BJ (cell line): ENCODE measurements at regions not wholly inside any gene's neighbourhood (a gene's known extent, or its start where the extent isn't known, plus 50 kb on each side); places are given as distances from the start of the nearest gene placed in this dataset.

Experiments used
- CTCF ChIA-PET: fragments of 350-600 bp; formaldehyde crosslinking; extraction: SDS; loops from one replicate; lab custom pipeline; 2021; ENCODE audit warnings: antibody characterized with exemption, inconsistent platforms; lab: Yijun Ruan, JAX
- POLR2A ChIA-PET: fragments of 300-600 bp; sonication (Branson Sonifier 250); formaldehyde crosslinking; extraction: SDS; loops from one replicate; lab custom pipeline; 2021; ENCODE audit warnings: antibody characterized with exemption; lab: Charles Lee
- DNase-seq: peaks from one replicate; pipeline ENCODE4 v3.0.0-alpha.2; 2011; ENCODE audit warnings: low read depth
- H3K27me3 ChIP-seq: 2 replicates; pipeline ENCODE4 v1.6.0; 2011; ENCODE audit warnings: low read length; ENCODE audit not compliant: control insufficient read depth, insufficient read depth
- H3K36me3 ChIP-seq: 2 replicates; pipeline ENCODE4 v1.5.1; 2011; ENCODE audit warnings: low read length; ENCODE audit not compliant: control insufficient read depth, insufficient read depth
- H3K4me3 ChIP-seq: 2 replicates; pipeline ENCODE4 v1.5.1; 2011; ENCODE audit warnings: low read depth, mild to moderate bottlenecking, control low read depth, low read length
- CTCF ChIP-seq: IDR thresholded peaks from 2 replicates; pipeline ENCODE4 v1.5.1; 2011; ENCODE audit warnings: low read depth, mild to moderate bottlenecking, control low read depth, inconsistent platforms, low read length, moderate library complexity; ENCODE audit not compliant: insufficient read depth

DNA sequence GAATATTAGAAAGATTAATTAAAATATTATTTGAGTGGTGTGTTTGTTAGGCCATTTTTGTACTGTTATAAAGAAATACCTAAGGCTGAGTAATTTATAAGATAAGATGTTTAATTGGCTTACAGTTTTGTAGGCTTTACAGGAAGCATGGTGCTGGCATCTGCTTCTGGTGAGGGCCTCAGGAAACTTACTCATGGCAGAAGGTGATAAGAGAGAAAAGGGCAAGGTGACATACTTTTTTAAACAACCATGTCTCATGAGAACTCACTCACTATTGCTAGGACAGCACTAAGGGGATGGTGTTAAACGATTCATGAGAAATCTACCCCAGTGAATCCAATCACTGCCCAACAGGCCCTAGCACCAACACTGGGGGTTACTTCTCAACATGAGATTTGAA, 56.7 kb upstream of the RGS21 start:
- TF ChIP-seq CTCF, result no peak
- Histone ChIP-seq H3K4me3 (no peak overlapping the region), H3K27me3 (no peaks in the 10 kb centered on the region), H3K36me3 (no peaks in the 10 kb centered on the region)
- CTCF ChIA-PET, result no interaction called here
- no peak for DNase-seq
- POLR2A ChIA-PET, result no interaction called here

DNA sequence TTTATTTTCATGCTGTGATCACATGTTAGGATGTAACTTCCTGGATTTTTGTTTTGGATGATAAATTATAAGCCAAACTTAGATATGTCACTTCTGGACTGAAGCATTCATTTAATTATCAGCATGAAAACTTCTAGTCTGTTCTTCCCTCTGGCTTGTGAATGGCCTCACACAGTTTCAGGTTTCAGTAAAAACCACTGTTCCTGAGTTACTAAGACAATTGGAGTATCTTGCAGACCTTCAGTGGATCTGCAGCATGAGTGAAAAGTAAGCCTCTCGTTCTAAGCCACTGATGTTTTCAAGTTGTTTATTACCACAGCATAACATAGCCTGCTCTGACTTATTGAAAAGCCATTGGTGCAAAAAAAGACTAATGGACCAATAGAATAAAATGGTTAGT, 55.3 kb upstream of the RGS21 start:
- ChIA-PET POLR2A (no interaction called here), CTCF (no interaction called here)
- H3K27me3 ChIP-seq, result no peaks in the 10 kb centered on the region
- DNase-seq, result no peak
- H3K4me3 ChIP-seq, result no peak overlapping the region
- no peak for TF ChIP-seq CTCF
- H3K36me3 ChIP-seq, result no peaks in the 10 kb centered on the region

DNA sequence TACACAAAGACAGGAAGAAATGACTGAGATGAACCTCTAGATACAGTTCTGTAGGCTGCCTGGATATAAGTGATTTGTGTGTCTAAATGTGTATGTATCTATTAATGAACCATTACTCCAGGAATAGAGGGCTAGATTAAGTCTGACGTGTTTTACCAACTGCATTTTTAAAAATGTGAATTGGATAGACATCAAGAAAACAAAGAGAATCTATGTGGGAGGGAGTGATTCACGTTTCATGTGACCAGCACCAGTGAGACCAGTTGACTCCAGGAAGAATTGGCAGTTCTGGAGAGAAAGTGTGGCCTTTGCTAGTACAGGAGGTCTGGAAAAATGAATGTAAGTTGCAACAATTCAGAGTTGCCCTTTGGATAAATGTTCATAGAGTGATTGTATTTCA, 53.4 kb upstream of the RGS21 start:
- no peak for TF ChIP-seq CTCF
- CTCF ChIA-PET, result no interaction called here
- POLR2A ChIA-PET, result no interaction called here
- no peaks in the 10 kb centered on the region for H3K36me3 ChIP-seq
- H3K27me3 ChIP-seq, result no peaks in the 10 kb centered on the region
- peak; percentile 10 for DNase-seq
- H3K4me3 ChIP-seq, result no peak overlapping the region

- CTCF ChIA-PET, result no interaction called here
Measured at GRCh38 chr1:192265516-192266173, 51.1 kb upstream of the RGS21 start.

DNA sequence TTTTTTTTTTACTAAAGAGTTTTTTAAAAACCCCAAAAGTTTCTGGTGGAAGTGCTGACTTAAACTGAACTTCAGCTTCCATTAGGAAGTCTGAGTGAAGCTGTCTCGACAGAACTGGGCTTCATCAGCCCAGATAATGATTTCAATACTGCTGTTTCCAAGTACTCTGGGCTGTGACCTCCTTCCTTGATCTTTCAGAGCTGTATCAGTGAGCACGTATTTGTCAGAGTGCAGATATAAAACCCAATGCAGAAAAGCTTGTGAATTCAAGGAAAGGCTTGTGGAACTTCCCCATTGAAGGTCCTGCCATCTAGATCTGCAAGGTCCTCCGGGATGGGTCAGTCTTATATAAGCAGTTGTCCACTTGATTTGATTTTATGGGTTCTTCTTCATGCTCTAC, 50.1 kb upstream of the RGS21 start:
- H3K27me3 ChIP-seq, result no peaks in the 10 kb centered on the region
- TF ChIP-seq CTCF, result no peak
- ChIA-PET POLR2A (no interaction called here), CTCF (no interaction called here)
- no peak for DNase-seq
- H3K4me3 ChIP-seq, result no peak overlapping the region
- H3K36me3 ChIP-seq, result no peaks in the 10 kb centered on the region

More at GRCh38 chr1:192265516-192266173, 51.1 kb upstream of the RGS21 start:
- POLR2A ChIA-PET, result no interaction called here
- Histone ChIP-seq H3K27me3 (no peaks in the 10 kb centered on the region), H3K36me3 (no peaks in the 10 kb centered on the region), H3K4me3 (no peak overlapping the region)
- TF ChIP-seq CTCF, result no peak
- DNase-seq, result no peak
